ENCODE measurements at regions not wholly inside any gene's neighbourhood (a gene's known extent, or its start where the extent isn't known, plus 50 kb on each side); places are given as distances from the start of the nearest gene placed in this dataset.

DNA sequence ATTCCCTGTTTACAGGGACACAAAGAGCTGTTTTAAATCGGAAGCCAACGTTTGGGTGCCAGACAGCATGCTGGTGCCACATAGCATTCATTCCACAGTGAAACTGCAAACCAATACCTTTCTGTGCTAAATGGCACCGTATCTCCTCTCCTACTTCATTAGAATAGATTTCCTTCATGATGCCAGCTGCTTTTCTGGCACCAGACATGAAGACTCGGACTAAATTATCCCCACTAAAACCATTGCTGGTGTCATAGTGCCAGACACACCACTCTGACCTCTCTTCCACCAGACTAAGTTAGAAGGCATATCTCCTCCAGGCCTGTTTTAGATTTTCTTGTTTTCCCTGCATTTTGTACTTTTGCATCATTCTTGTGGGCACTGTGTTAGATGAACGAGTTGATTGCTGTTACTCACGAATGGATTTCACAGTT lies 155.1 kb downstream of the ETV1 start:
- Histone ChIP-seq H3K4me3 (replicated peaks; ENCODE audit: insufficient read depth, low read length) (no peak overlapping the region), H3K27me3 (ENCODE audit: insufficient read depth, poor library complexity, severe bottlenecking) (no peaks in the 10 kb centered on the region), H3K27ac (replicated peaks) (no peak overlapping the region)
- TF ChIP-seq POLR2AphosphoS5 (IDR thresholded peaks at IDR 0.05; ENCODE audit: low read depth): no peak
- TF ChIP-seq GABPA (IDR thresholded peaks at IDR 0.05; ENCODE audit: low read depth): no peak
- TF ChIP-seq CTCF (IDR thresholded peaks at IDR 0.05; ENCODE audit: insufficient read depth, low read length): no peak
- TF ChIP-seq SPI1 (IDR thresholded peaks at IDR 0.05; ENCODE audit: borderline replicate concordance, low read depth): no peak
- TF ChIP-seq REST (IDR thresholded peaks at IDR 0.05; ENCODE audit: insufficient replicate concordance, low read depth): no peak
- no peak for DNase-seq (ENCODE audit: low read depth in 1 of 2, low spot score in 1 of 2)

DNA sequence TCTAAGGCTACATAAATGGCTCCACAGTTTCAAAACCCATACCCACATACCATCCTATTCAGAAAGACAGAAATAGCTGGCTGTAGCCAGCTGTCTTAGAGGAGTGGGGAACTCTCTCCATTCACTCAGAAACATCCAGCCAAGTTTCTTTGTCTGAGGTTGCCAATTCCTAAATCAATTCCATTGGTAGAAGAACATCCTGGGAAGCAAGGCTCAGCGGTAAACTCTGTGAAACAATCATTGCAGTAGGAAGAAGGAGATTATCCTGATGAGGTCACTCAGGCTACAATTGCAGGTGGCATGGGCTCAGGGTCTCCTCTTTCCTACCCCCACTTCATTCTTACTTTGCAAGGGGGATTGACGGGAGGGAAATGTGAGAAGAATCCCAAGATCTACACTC lies 154.0 kb downstream of the ETV1 start:
- no peak overlapping the region for H3K4me3 ChIP-seq (replicated peaks; ENCODE audit: insufficient read depth, low read length)

GRCh38 chr7:13839063-13839462 lies 150.4 kb downstream of the ETV1 start:
- no peak for DNase-seq (ENCODE audit: low read depth in 1 of 2, low spot score in 1 of 2)
- Histone ChIP-seq H3K27me3 (ENCODE audit: insufficient read depth, poor library complexity, severe bottlenecking) (no peaks in the 10 kb centered on the region), H3K4me3 (replicated peaks; ENCODE audit: insufficient read depth, low read length) (no peak overlapping the region), H3K27ac (replicated peaks) (no peak overlapping the region)
- no peak for TF ChIP-seq POLR2AphosphoS5 (IDR thresholded peaks at IDR 0.05; ENCODE audit: low read depth)
- no peak for TF ChIP-seq SPI1 (IDR thresholded peaks at IDR 0.05; ENCODE audit: borderline replicate concordance, low read depth)
- TF ChIP-seq GABPA (IDR thresholded peaks at IDR 0.05; ENCODE audit: low read depth): no peak
- TF ChIP-seq CTCF (IDR thresholded peaks at IDR 0.05; ENCODE audit: insufficient read depth, low read length): no peak
- TF ChIP-seq REST (IDR thresholded peaks at IDR 0.05; ENCODE audit: insufficient replicate concordance, low read depth): no peak

More for the DNA sequence above, 154.0 kb downstream of the ETV1 start:
- Histone ChIP-seq H3K27ac (replicated peaks) (no peak overlapping the region), H3K27me3 (ENCODE audit: insufficient read depth, poor library complexity, severe bottlenecking) (no peaks in the 10 kb centered on the region)
- no peak for DNase-seq (ENCODE audit: low read depth in 1 of 2, low spot score in 1 of 2)
- no peak for TF ChIP-seq REST (IDR thresholded peaks at IDR 0.05; ENCODE audit: insufficient replicate concordance, low read depth)
- no peak for TF ChIP-seq CTCF (IDR thresholded peaks at IDR 0.05; ENCODE audit: insufficient read depth, low read length)
- no peak for TF ChIP-seq POLR2AphosphoS5 (IDR thresholded peaks at IDR 0.05; ENCODE audit: low read depth)
- TF ChIP-seq GABPA (IDR thresholded peaks at IDR 0.05; ENCODE audit: low read depth): no peak
- TF ChIP-seq SPI1 (IDR thresholded peaks at IDR 0.05; ENCODE audit: borderline replicate concordance, low read depth): no peak
